HG02588 (cell line): ENCODE measurements at regions not wholly inside any gene's neighbourhood (a gene's known extent, or its start where the extent isn't known, plus 50 kb on each side); places are given as distances from the start of the nearest gene placed in this dataset.

Experiments used
- ATAC-seq: cut with Tn5 transposase; IDR thresholded peaks from one replicate; pipeline ENCODE4 v1.9.1; 2021; ENCODE audit warnings: mild to moderate bottlenecking, moderate library complexity; ENCODE audit not compliant: unreplicated experiment

GRCh38 chr15:99921101-99921500, 187.9 kb upstream of the LYSMD4 start:
- no peak for ATAC-seq

DNA sequence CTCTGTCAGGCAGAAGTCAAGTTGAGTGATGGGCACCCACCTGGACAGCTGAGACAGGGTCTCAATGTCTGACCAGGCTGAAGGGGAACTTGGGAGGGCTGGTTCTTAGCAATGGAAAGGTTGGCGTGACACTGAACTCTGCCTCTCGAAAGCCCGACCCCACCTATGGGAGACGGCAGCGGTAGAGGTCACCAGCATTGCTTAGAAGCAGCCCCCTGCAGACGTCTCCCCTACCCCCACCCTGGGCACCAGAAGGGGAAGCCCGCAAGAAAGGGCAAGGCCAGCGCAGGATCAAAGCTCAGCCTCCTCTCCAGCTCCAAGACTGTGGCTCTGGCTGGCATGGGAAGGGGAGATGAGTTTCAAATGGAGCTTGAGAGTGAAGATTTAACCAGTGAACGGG, 184.8 kb upstream of the LYSMD4 start:
- ATAC-seq, result no peak

DNA sequence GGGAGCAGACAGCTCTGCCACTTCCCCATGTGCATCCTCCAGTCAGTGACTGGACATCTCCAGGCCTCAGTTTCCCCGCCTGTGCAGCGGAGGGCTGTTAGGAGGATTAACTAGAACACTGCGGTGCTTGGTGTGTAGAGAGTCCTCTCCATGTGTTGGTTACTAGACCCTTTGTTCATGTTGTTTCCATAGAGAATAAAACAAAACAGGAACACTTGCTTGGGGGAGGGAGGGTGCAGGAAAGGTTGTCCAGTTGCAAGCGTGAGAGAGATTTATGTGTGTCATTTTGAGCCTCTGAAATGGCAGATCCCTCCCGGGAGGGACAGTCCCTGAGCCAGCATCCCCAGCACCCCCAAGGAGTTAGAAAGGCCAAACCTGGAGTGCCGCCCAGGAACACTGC, 184.0 kb upstream of the LYSMD4 start:
- no peak for ATAC-seq

DNA sequence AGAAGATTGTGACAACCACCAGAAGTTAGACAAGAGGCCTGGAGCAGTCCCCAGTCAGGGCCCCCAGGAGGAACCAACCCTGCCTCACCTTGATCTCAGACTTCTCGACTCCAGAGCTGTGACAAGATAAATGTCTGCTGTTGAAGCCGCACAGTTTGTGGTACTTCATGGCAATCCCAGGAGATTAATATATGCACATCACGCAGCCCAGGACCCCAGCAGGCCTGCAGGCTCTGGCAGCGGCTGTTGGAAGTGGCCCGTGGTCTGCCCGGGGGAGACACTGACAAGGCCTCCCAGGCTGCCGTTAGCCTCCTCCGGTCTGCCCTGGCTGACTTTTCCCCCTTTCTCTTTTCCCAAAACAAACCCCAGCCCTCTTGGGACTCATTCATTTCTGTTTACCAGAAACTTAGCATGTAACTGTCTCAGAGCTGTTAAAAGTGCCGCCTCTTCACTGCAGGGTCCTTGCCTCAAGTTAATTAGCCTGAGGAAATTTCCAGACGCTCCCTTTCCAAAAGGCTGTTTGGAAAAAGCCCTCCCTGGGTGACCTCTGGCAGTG, 183.5 kb upstream of the LYSMD4 start:
- no peak for ATAC-seq

DNA sequence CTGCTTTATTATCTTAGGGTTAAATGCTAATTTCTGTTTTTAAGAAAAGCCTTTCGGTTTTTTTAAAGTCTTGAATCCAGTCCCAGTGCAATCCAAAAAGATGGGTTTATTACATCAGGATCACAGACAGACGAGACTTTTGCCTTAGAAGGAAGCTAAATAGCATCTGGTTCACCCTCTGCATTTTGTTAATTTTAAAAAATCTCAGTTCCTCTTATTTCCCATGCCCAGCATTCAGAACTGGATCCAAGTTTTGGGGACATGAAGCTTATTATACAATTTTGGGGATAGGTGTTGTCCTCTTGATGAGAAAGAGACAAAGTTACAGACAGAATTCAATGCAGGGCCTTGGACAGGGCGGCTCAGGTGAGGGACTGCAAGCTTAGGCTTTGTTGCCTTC, 181.5 kb upstream of the LYSMD4 start:
- no peak for ATAC-seq

- ATAC-seq, result no peak
Measured at GRCh38 chr15:99911816-99912215, 178.6 kb upstream of the LYSMD4 start.

DNA sequence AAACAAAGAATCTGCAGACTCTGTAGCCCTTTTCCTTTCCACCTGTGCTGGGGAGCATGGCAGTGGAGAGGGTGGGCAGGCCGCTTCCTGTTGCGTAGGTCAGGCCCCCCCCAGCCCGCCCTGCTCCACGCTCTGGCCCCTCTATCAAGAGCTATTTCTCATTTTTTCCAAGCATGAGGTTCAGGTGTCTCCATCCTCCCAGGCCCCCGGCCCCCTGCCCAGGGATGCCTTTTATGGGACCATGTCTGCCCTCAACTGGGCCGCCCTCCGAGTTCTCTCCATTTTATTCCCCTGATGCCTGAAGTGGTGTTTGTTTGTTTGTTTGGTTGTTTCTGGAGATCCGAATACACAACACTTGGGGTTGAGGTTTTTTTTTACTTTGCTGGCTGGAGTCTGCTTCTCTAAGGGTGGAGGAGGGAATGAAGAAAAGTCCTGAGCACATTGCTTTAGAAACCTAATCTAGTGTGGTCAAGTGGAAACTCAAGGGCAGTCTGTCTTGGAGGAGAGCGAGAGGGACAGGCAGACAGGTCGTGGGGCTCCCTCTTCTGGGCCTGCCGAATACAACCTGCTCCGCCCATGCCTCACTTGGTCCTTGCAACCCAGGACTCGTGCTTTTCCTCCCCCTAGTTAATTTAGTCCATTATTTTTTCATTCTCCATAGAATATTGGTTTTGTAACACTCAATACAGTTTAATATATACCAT, 176.5 kb upstream of the LYSMD4 start:
- ATAC-seq, result no peak

GRCh38 chr15:99907698-99908097, 174.5 kb upstream of the LYSMD4 start:
- ATAC-seq, result no peak

GRCh38 chr15:99906793-99907192, 173.6 kb upstream of the LYSMD4 start:
- ATAC-seq, result no peak

DNA sequence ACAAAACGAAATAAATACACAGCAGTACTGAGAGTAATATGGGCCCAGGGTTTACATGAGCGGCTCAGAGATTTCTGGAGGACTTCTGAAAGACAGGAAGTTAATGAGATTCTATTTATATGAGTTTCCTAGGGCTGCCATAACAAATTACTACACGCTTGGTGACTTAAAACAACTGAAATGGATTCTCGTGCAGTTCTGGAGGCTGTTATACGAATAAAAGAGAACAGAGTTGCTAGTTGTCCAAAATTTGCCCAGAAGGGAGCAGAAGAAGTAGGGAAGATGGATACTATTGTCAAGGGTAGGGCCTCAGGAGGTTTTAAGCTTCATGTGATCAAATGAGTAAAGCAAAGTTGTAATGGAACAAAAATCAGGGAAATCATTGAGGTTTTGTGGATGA, 173.1 kb upstream of the LYSMD4 start:
- ATAC-seq, result no peak

DNA sequence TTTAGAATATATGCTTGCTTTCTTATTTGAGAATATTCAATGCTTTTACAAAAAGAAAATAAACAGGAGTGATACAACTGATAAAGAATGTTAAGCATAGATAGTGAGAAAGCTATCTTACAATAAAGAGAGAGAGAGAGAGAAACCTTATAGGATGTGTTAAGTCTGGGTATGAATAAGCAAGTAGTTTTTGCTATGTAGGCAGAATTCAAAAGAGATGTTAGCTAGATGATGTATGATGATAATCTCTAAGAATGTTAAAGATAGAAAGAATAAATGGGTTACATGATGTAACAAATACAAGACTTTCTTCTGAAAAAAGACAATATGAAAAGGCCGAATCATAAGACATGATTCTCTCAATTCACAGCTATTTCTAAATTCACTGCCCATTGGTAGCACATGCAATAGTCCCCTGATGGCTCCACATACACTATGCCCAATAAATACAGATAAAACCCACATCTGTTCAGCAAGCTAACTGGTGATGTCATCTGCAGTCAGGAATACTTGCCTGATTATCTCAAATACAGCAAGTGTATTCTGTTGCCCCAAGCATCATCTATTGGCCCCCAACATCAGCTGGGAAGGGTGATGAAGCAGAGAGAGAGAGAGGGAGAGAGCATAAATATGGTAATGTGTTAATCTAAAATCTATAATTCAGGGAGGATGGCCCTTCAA, 169.2 kb upstream of the LYSMD4 start:
- no peak for ATAC-seq

- ATAC-seq, result peak; percentile 55
Measured at GRCh38 chr15:99895956-99896311, 162.7 kb upstream of the LYSMD4 start.

GRCh38 chr15:99895189-99895955, 162.1 kb upstream of the LYSMD4 start:
- peak; percentile 79 for ATAC-seq

DNA sequence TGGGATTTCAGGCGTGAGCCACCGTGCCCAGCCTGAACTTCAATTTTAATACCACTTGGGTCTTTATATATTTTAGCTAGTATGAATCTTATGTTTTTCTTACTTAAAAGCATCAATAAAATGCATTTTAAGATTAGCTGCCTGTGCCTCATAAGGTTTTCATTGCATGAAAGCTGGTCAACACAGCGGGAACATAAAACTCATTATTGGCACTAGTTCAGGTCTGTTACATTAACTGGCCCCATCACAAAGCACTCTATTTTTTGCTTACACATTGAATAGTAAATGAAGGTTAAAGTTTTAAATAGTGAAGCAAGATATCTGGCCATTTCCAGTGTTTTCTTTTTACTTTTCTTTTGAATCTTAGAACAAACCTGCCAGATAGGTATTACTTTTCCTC, 145.6 kb upstream of the LYSMD4 start:
- no peak for ATAC-seq

GRCh38 chr15:99873451-99873850, 140.2 kb upstream of the LYSMD4 start:
- no peak for ATAC-seq

- no peak for ATAC-seq
Measured at GRCh38 chr15:99863550-99864198, 130.4 kb upstream of the LYSMD4 start.

DNA sequence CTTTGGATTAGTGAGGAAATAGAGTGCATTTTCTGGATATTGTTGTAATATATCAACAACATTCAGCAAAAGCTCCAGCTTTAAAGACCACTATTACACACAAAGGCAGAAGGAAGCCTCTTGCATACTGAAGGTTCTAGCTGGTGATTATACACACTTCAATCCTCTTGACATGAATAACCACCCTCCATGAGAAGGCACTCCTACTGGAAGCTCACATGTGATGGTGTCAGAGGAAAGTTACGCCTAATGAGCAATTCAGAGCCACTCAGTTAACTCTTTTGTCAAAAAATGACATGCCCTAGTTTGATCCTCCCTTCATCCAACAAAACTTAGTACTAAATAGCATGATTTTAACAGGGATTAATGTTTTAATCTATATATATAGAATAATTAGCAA, 124.6 kb upstream of the LYSMD4 start:
- ATAC-seq, result no peak

- ATAC-seq, result no peak
Measured at GRCh38 chr15:99850517-99850916, 117.3 kb upstream of the LYSMD4 start.

- peak; percentile 55 for ATAC-seq
Measured at GRCh38 chr15:99845009-99845408, 111.8 kb upstream of the LYSMD4 start.

GRCh38 chr15:99844150-99844549, 110.9 kb upstream of the LYSMD4 start:
- ATAC-seq, result no peak

DNA sequence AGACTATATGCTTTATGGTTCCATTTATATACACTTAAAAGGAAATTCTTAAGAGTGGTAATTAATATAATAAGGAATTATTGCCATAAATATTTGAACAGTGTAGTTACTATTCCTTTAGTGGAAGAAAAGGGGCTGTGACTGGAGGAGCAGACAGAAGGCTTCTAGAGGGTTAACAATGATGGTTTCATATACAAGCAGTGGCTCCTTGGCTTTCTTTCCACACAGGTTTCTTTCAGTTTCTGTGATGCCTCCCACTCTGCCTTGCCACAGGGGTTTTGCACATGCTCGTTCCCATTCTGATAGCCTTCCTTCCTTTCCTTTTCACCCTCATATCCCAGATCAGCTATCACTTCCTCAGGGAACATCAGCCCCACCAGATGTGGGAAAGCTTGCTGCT, 108.8 kb upstream of the LYSMD4 start:
- ATAC-seq, result no peak
